Muscle layer of colon (tissue), 2 donors: ENCODE measurements at regions not wholly inside any gene's neighbourhood (a gene's known extent, or its start where the extent isn't known, plus 50 kb on each side); places are given as distances from the start of the nearest gene placed in this dataset.

Experiments used
- H3K27ac ChIP-seq: one replicate; pipeline ENCODE4 v1.7.0; 2013; ENCODE audit warnings: low read depth, mild to moderate bottlenecking, low read length, moderate library complexity
- H3K27me3 ChIP-seq, 2 donors: one replicate each; pipeline ENCODE4 v1.7.0; 2013; ENCODE audit warnings: low read length in 2 of 2, mild to moderate bottlenecking in 2 of 2; ENCODE audit not compliant: insufficient read depth in 2 of 2, control insufficient read depth in 1 of 2
- H3K36me3 ChIP-seq: one replicate; pipeline ENCODE4 v1.7.0; 2013; ENCODE audit warnings: mild to moderate bottlenecking, low read length; ENCODE audit not compliant: insufficient read depth
- H3K4me1 ChIP-seq: one replicate; pipeline ENCODE4 v1.7.0; 2013; ENCODE audit warnings: mild to moderate bottlenecking, low read length; ENCODE audit not compliant: insufficient read depth
- H3K4me3 ChIP-seq, 2 donors: one replicate each; pipeline ENCODE4 v1.7.0; 2013; ENCODE audit warnings: low read length in 2 of 2, low read depth in 1 of 2, mild to moderate bottlenecking in 1 of 2, moderate library complexity in 1 of 2
- H3K9ac ChIP-seq: one replicate; pipeline ENCODE4 v1.7.0; 2013; ENCODE audit warnings: low read length
- H3K9me3 ChIP-seq: one replicate; pipeline ENCODE4 v1.7.0; 2013; ENCODE audit warnings: mild to moderate bottlenecking, low read length
- donor health status: abdominal sarcoma.
- donor health status: Adenocarcinoma of cecum.

DNA sequence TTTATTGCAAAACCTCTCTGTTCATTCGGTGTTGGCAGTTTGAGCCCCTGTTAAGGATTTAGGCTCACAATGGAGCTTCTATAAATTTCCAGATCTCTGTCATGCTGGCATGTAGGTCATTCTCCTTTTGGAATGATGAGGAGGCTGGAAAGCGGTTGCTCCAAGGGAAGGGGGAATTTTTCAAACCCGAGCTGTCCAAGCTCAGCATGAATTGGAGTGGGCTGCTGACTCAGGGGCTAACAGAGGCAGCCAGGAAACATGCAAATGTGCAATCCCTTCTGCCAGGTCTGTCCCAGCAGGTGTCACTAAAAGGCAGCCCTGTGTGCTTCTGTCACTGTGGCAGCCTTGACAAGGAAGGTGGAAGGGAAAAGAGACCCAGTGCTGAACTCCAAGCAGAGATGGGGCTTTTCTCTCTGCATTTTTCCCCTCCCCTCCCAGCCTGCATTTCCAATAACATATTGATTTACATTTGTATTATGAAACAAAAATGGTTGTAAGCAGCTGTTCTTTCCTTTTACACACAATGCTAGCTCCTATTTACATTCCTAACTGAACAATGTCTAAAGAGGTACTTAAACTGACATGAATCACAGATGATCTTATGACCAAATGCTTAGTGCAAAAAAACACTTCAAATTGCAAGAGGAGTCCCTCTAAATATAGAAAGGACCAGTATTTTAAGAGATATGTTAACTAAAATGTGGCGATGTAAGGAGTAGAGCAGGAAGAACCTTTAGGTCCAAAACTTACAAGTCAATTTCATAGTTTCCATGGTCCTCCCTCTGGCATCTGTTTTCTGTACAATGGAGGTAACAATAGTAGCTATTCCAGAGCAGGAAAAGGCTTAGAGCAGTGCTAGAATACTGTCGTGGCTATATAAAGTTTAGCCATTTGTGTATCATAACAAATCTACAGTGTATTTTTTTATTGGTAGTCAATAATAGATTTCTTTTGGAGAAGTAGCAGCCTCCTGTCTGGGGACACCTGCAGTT is 84.5 kb upstream of the ATP10A start:
- H3K27ac ChIP-seq, result no peak overlapping the region
- no peaks in the 10 kb centered on the region for H3K9me3 ChIP-seq
- H3K9ac ChIP-seq, result no peak overlapping the region
- H3K27me3 ChIP-seq, result no peaks in the 10 kb centered on the region
- no peaks in the 10 kb centered on the region for H3K36me3 ChIP-seq
- H3K4me1 ChIP-seq, result peaks cover 8% of the 10 kb centered on the region
- H3K4me3 ChIP-seq, result no peak overlapping the region

DNA sequence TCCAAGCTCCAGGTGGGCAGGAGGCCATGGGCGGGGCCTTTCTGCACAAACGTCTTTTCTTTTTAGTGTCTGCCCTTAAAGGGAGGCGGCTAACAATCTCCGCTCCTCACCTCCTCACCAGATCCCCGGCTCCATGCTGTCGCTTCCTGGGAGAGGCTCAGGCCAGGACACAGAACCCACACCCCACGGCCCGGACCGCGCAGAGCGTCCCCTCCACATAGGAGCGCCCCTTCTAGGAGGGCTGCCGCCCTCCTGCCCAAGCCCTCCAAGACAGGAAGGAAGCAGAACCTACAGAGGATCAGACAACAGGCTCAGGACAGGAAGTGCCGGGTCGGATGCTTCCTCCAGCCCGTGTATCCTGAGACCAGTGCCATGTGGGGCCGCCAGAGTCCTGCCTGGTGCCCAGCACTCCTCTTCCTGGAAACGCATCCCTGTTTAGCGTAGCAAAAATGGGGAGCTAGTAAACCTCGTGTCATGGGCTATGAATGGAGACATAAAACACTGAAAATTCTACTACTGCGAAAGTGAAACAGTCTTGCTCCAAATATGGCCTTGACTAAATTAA is 83.2 kb upstream of the ATP10A start:
- Histone ChIP-seq H3K36me3 (no peaks in the 10 kb centered on the region), H3K4me3 (no peak overlapping the region), H3K27ac (no peak overlapping the region), H3K9me3 (no peaks in the 10 kb centered on the region), H3K4me1 (peaks cover 8% of the 10 kb centered on the region), H3K27me3 (no peaks in the 10 kb centered on the region), H3K9ac (no peak overlapping the region)

DNA sequence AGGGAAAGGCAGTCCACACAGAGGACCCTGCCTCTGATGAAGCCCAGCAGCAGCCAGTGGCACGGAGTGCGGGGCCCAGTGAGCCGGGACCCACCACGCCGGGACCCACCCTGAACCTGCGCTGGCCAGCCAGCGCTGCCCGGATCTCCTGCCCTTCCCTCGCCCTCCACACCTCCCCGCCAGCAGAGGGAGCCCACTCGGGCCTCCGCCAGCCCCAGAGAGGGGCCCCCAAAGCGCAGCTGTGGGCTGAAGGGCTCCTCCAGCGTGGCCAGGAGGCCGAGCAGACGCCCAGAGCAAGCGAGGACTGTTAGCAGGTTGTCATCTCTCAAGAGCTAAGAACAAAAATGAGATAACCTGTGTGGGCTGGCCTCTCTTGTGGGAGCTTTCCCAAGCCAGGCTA is 81.3 kb upstream of the ATP10A start:
- H3K27me3 ChIP-seq, result no peaks in the 10 kb centered on the region
- no peak overlapping the region for H3K9ac ChIP-seq

DNA sequence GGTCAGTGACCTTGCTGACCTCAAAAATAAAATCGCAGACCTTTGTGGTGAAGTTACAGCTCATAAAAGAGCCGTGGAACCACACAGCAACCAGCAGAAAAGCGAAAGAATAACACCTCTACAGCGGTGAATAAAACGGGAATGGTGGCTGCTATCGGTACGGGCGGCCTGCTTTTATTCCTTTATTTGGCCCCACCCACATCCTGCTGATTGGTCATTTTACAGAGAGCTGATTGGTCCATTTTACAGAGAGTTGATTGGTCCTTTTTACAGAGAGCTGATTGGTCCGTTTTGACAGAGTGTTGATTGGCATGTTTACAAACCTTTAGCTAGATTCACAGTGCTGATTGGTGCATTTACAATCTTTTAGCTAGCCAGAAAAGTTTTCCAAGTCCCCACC is 80.7 kb upstream of the ATP10A start:
- H3K36me3 ChIP-seq, result no peaks in the 10 kb centered on the region
- peaks cover 8% of the 10 kb centered on the region for H3K4me1 ChIP-seq
- H3K4me3 ChIP-seq, result no peak overlapping the region
- no peak overlapping the region for H3K27ac ChIP-seq
- H3K9me3 ChIP-seq, result no peaks in the 10 kb centered on the region
- H3K27me3 ChIP-seq, result no peaks in the 10 kb centered on the region
- no peak overlapping the region for H3K9ac ChIP-seq

More for the DNA sequence above, 81.3 kb upstream of the ATP10A start:
- Histone ChIP-seq H3K4me3 (no peak overlapping the region), H3K36me3 (no peaks in the 10 kb centered on the region), H3K27ac (no peak overlapping the region), H3K4me1 (peaks cover 8% of the 10 kb centered on the region), H3K9me3 (no peaks in the 10 kb centered on the region)

DNA sequence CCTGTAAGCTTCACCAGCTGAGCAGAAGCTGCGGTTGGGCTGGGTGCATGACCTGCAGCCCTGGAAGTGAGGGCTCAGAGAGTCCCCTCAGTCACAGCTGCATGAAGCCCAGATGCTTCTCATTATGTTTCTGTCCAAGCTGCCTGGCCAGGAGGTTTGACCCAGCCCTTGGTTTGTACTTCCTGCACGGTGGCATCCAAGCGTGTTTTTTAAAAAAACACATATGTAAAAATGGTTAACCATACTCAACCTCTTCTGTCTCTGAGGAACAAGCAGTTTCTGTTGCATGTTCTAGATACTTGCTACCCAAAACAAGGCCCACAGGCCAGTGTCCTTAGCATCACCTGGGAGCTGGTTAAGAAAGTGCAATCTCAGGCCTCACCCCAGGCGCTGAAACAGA is 76.0 kb upstream of the ATP10A start:
- Histone ChIP-seq H3K27me3 (no peaks in the 10 kb centered on the region), H3K4me1 (no peaks in the 10 kb centered on the region), H3K9me3 (no peaks in the 10 kb centered on the region), H3K27ac (no peak overlapping the region), H3K9ac (no peak overlapping the region), H3K36me3 (no peaks in the 10 kb centered on the region), H3K4me3 (no peak overlapping the region)

DNA sequence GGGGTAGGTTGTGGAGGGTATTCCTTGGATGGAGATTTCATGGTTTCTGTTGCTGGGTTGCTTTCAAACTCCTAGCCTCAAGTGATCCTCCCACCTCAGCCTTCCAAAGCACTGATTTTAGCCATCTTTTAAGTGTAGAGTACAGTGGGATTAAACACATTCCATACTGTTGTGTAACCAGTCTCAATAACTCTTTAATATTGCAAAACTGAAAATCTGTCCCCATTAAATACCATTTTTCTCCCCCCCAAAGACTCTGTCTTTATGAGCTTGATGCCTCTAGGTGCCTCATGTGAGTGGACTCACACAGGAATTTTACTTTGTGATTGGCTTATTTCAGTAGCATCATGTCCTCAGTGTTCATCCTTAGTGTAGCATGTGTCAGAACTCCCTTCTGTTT is 74.7 kb upstream of the ATP10A start:
- H3K9ac ChIP-seq, result no peak overlapping the region
- H3K27ac ChIP-seq, result no peak overlapping the region
- H3K4me3 ChIP-seq, result no peak overlapping the region
- H3K4me1 ChIP-seq, result peaks cover 10% of the 10 kb centered on the region
- H3K36me3 ChIP-seq, result no peaks in the 10 kb centered on the region
- no peaks in the 10 kb centered on the region for H3K27me3 ChIP-seq
- no peaks in the 10 kb centered on the region for H3K9me3 ChIP-seq

DNA sequence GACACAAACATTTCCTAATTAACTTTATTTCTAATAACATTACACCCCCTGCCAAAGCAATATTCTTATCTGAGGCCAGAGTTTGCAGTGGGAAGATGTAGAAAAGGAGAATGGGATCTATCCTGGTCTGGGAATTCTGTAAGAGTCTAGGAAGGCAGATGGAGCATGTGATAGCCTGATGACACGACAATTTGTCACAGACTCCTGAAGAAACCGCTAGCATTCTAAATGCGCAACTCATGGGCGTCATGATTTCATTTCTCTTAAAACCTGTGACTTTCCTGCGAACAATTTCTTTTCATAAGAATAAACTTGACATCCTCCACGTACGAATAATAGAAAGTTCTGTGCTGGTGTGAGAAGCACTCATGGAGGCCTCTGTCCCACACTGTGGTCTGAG is 72.9 kb upstream of the ATP10A start:
- Histone ChIP-seq H3K4me1 (peaks cover 12% of the 10 kb centered on the region), H3K9me3 (no peaks in the 10 kb centered on the region), H3K9ac (no peak overlapping the region), H3K27ac (no peak overlapping the region), H3K36me3 (no peaks in the 10 kb centered on the region), H3K27me3 (no peaks in the 10 kb centered on the region), H3K4me3 (no peak overlapping the region)

DNA sequence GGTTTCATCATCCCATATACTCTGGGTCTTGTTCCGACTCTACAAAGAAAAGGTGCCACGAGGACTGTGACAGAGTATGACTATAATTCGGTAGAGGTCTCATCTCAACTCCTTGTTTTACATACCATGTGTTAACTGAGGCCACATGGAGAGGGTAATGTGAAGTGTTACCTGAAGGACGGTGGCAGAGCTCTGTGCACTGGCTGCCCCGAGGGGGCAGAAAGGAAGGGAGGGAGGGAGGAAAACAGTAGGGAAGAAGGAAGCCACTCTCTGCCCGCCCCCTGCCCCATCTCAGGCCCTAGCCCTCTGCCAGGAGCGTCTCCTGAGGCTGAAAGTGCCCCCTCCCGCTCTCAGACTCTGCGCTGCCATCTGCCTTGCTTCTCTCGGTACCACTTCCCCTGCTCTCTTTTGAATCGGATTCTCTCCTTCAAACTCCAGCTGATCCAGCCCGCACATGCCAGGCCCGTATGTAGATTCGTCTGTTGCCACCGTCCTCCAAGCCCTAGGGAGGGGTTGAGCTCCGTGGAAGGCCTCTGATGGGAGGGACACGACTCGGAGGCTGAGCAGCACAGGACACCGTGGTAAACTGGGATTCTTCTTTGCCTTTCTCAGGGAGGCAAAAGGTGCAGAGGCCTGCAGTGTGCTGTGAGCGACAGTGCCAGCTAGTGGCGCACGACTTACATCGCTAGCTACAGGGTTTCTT is 70.5 kb upstream of the ATP10A start:
- H3K9ac ChIP-seq, result peak overlapping the region; percentile 41
- no peaks in the 10 kb centered on the region for H3K27me3 ChIP-seq
- H3K9me3 ChIP-seq, result peaks cover 5% of the 10 kb centered on the region
- H3K4me3 ChIP-seq, result peak overlapping the region; percentile 45 to 64
- peaks cover 12% of the 10 kb centered on the region for H3K4me1 ChIP-seq
- H3K36me3 ChIP-seq, result no peaks in the 10 kb centered on the region
- no peak overlapping the region for H3K27ac ChIP-seq

DNA sequence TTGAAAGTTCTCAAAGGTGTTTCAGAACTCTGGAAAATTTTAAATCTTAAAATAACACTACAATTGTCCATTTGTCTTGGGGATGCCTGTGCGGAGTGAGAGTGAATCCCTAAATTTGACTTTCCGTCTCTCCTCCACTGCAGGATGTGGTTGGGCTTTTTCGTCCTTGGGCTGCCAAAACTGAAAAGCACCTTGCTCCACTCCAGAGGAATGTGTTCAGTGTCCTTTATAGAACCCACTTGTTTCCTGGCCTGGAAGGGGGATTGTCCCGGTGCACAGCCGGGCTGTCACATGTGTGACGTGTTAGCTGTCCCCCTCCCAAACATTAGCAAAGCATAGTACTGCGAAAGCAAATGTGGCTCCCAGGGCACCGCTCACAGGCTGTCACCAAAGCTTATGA is 69.6 kb upstream of the ATP10A start:
- peaks cover 5% of the 10 kb centered on the region for H3K9me3 ChIP-seq
- no peak overlapping the region for H3K27ac ChIP-seq
- H3K4me3 ChIP-seq, result no peak overlapping the region
- peaks cover 12% of the 10 kb centered on the region for H3K4me1 ChIP-seq
- no peaks in the 10 kb centered on the region for H3K27me3 ChIP-seq
- no peak overlapping the region for H3K9ac ChIP-seq
- H3K36me3 ChIP-seq, result no peaks in the 10 kb centered on the region

DNA sequence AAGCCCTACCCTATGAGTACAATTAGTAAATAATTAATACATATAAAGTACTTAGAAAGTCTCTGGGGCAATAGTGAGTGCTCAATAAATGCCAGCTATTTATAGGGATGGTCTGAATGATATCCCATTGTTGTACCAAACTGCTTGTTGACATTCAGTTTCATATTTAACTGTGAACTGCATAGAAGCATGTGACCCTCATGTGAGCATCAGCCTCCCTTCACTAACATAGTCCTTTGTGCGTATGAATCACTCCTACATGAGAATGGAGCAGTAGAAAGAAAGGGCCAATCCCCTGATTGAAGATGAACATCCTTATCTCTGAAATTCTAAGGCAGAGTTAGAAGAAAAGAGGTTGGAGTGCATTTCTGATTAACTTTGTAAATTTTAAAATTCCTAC is 68.7 kb upstream of the ATP10A start:
- no peak overlapping the region for H3K27ac ChIP-seq
- peaks cover 5% of the 10 kb centered on the region for H3K9me3 ChIP-seq
- H3K4me3 ChIP-seq, result no peak overlapping the region
- H3K27me3 ChIP-seq, result no peaks in the 10 kb centered on the region
- H3K9ac ChIP-seq, result no peak overlapping the region
- peaks cover 12% of the 10 kb centered on the region for H3K4me1 ChIP-seq
- no peaks in the 10 kb centered on the region for H3K36me3 ChIP-seq

DNA sequence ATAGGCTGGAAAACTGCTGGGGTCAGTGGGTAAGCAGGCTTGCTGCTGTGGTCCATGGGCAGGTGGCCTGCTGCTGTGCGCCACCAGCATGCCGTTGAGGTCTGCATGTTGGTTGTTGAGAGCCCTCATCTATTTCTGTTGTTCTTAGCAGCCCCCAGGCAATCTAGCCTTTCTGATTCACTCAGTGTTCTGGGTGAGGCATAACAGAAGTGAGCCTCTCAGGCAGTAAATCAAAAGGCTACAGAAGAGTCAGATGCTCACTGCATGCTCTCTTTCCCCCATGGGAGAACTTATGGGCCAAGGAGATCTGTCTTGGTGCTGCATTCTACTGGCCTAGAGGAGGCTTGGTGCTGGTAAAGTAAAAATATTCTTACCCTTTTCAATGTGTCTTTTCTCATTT is 67.8 kb upstream of the ATP10A start:
- Histone ChIP-seq H3K4me3 (no peak overlapping the region), H3K9me3 (peaks cover 5% of the 10 kb centered on the region), H3K27me3 (no peaks in the 10 kb centered on the region), H3K36me3 (no peaks in the 10 kb centered on the region), H3K4me1 (peaks cover 12% of the 10 kb centered on the region), H3K27ac (no peak overlapping the region), H3K9ac (no peak overlapping the region)
